Upper lobe of left lung (tissue), 6 donors: ENCODE measurements at regions not wholly inside any gene's neighbourhood (a gene's known extent, or its start where the extent isn't known, plus 50 kb on each side); places are given as distances from the start of the nearest gene placed in this dataset.

Source experiments
- ATAC-seq, 2 donors: fragments of 200-7000 bp; cut with Tn5 transposase; one replicate each; pipeline ENCODE4 v1.9.1; 2022; ENCODE audit warnings: mild to moderate bottlenecking in 2 of 2, moderate library complexity in 2 of 2; ENCODE audit not compliant: low FRiP score in 2 of 2
- DNase-seq, 2 donors: peaks; one replicate each; pipeline ENCODE4 v3.0.0-alpha.2; 2019 to 2020
- H3K27ac ChIP-seq, 4 donors: fragments of 200-600 bp; sonication (generic); one replicate each; pipeline ENCODE4 v1.5.1; 2016 to 2019
- H3K27me3 ChIP-seq, 4 donors: fragments of 200-600 bp; sonication (generic); one replicate each; pipeline ENCODE4 v1.5.1; 2017 to 2019
- H3K36me3 ChIP-seq, 4 donors: fragments of 200-600 bp; sonication (generic); one replicate each; pipeline ENCODE4 v1.5.1; 2016 to 2019
- H3K4me1 ChIP-seq, 4 donors: fragments of 200-600 bp; sonication (generic); one replicate each; pipeline ENCODE4 v1.5.1; 2018 to 2019
- H3K4me3 ChIP-seq, 4 donors: fragments of 200-600 bp; sonication (generic); one replicate each; pipeline ENCODE4 v1.5.1; 2017 to 2019; ENCODE audit warnings: mild to moderate bottlenecking in 2 of 4, moderate library complexity in 1 of 4
- H3K9me3 ChIP-seq, 4 donors: fragments of 200-600 bp; sonication (generic); one replicate each; pipeline ENCODE4 v1.5.1; 2018 to 2019
- CTCF ChIP-seq, 6 experiments: fragments of 450-650 bp in 4 of 6; fragments of 200-600 bp in 2 of 6; sonication (generic) in 2 of 6; IDR thresholded peaks; one replicate each; pipeline ENCODE4 v1.5.1; 2016 to 2019; ENCODE audit warnings: antibody characterized with exemption in 6 of 6
- EP300 ChIP-seq, 4 donors: sonication (generic); formaldehyde crosslinking; IDR thresholded peaks; one replicate each; pipeline ENCODE4 v1.5.1; 2017; ENCODE audit warnings: antibody characterized with exemption in 4 of 4, control low read depth in 2 of 4
- POLR2A ChIP-seq, 4 donors: fragments of 450-650 bp; IDR thresholded peaks; one replicate each; pipeline ENCODE4 v1.5.1; 2016 to 2017; ENCODE audit warnings: antibody characterized with exemption in 4 of 4, mild to moderate bottlenecking in 2 of 4
- POLR2AphosphoS5 ChIP-seq, 2 donors: sonication (generic); formaldehyde crosslinking; IDR thresholded peaks; one replicate each; pipeline ENCODE4 v1.5.1; 2017; ENCODE audit warnings: antibody characterized with exemption in 2 of 2
- WGBS, 2 donors: methylation state at CpG; one replicate each; pipeline ENCODE4 v1.1.5; 2017 to 2018; 5-methylcytosine and 5-hydroxymethylcytosine counted together
- donor health status: DM: no; HTN: no; CAD: no; lungs with moderate emphysema.
- donor health status: DM: no; HTN: yes; CAD: no; lungs with severe emphysema.

- no peak overlapping the region for H3K27ac ChIP-seq
Measured at GRCh38 chr16:55001931-55002330, 71.3 kb downstream of the IRX5 start.

GRCh38 chr16:55002419-55002818, 71.8 kb downstream of the IRX5 start:
- H3K27me3 ChIP-seq, result no peaks in the 10 kb centered on the region
- WGBS, 2 donors, result 67 to 68% methylated on average over 5 of the region's 5 CpGs
- ATAC-seq, result no peak
- no peak for TF ChIP-seq POLR2A (IDR thresholded peaks at IDR 0.05)
- TF ChIP-seq POLR2AphosphoS5 (IDR thresholded peaks at IDR 0.05), result no peak
- TF ChIP-seq EP300 (IDR thresholded peaks at IDR 0.05), result no peak
- TF ChIP-seq CTCF (IDR thresholded peaks at IDR 0.05), result no peak
- no peaks in the 10 kb centered on the region for H3K9me3 ChIP-seq
- no peak overlapping the region for H3K27ac ChIP-seq
- H3K36me3 ChIP-seq, result no peaks in the 10 kb centered on the region
- H3K4me1 ChIP-seq, result no peaks in the 10 kb centered on the region
- no peak for DNase-seq
- no peak overlapping the region for H3K4me3 ChIP-seq

More at GRCh38 chr16:55001931-55002330, 71.3 kb downstream of the IRX5 start:
- ATAC-seq (no peak), DNase-seq (no peak)
- no peak for TF ChIP-seq POLR2A (IDR thresholded peaks at IDR 0.05)
- no peak for TF ChIP-seq POLR2AphosphoS5 (IDR thresholded peaks at IDR 0.05)
- no peak for TF ChIP-seq CTCF (IDR thresholded peaks at IDR 0.05)
- no peak for TF ChIP-seq EP300 (IDR thresholded peaks at IDR 0.05)
- Histone ChIP-seq H3K4me1 (no peaks in the 10 kb centered on the region), H3K36me3 (no peaks in the 10 kb centered on the region), H3K27me3 (no peaks in the 10 kb centered on the region), H3K9me3 (no peaks in the 10 kb centered on the region), H3K4me3 (no peak overlapping the region)
- 67 to 89% methylated on average over 1 of the region's 1 CpG for WGBS, 2 donors

- Histone ChIP-seq H3K27ac (no peak overlapping the region), H3K4me1 (no peaks in the 10 kb centered on the region), H3K4me3 (no peak overlapping the region), H3K27me3 (no peaks in the 10 kb centered on the region), H3K9me3 (no peaks in the 10 kb centered on the region), H3K36me3 (no peaks in the 10 kb centered on the region)
- DNase-seq (no peak), ATAC-seq (peak in 1 of 2 donors; percentile 52)
- TF ChIP-seq POLR2A (IDR thresholded peaks at IDR 0.05), result no peak
- no peak for TF ChIP-seq EP300 (IDR thresholded peaks at IDR 0.05)
- TF ChIP-seq POLR2AphosphoS5 (IDR thresholded peaks at IDR 0.05), result no peak
- no peak for TF ChIP-seq CTCF (IDR thresholded peaks at IDR 0.05)
- WGBS, 2 donors, result 47 to 55% methylated on average over 2 of the region's 2 CpGs
Measured at GRCh38 chr16:55003306-55003705, 72.6 kb downstream of the IRX5 start.

GRCh38 chr16:55003916-55004315, 73.3 kb downstream of the IRX5 start:
- no peak for DNase-seq
- Histone ChIP-seq H3K9me3 (no peaks in the 10 kb centered on the region), H3K27ac (no peak overlapping the region), H3K4me1 (no peaks in the 10 kb centered on the region), H3K36me3 (no peaks in the 10 kb centered on the region), H3K4me3 (no peak overlapping the region), H3K27me3 (no peaks in the 10 kb centered on the region)
- WGBS, 2 donors, result 93 to 94% methylated on average over 12 of the region's 12 CpGs
- ATAC-seq, result no peak
- TF ChIP-seq CTCF (IDR thresholded peaks at IDR 0.05) (no peak), EP300 (IDR thresholded peaks at IDR 0.05) (no peak), POLR2AphosphoS5 (IDR thresholded peaks at IDR 0.05) (no peak), POLR2A (IDR thresholded peaks at IDR 0.05) (no peak)

- TF ChIP-seq CTCF (IDR thresholded peaks at IDR 0.05) (no peak), POLR2A (IDR thresholded peaks at IDR 0.05) (no peak), EP300 (IDR thresholded peaks at IDR 0.05) (no peak), POLR2AphosphoS5 (IDR thresholded peaks at IDR 0.05) (no peak)
- 88 to 91% methylated on average over 4 to 8 of the region's 8 CpGs for WGBS, 2 donors
- Histone ChIP-seq H3K4me3 (no peak overlapping the region), H3K4me1 (no peaks in the 10 kb centered on the region), H3K9me3 (no peaks in the 10 kb centered on the region), H3K27ac (no peak overlapping the region), H3K27me3 (no peaks in the 10 kb centered on the region), H3K36me3 (no peaks in the 10 kb centered on the region)
- no peak for DNase-seq
- no peak for ATAC-seq
Measured at GRCh38 chr16:55007504-55007903, 76.8 kb downstream of the IRX5 start.
